ENCODE measurements at regions not wholly inside any gene's neighbourhood (a gene's known extent, or its start where the extent isn't known, plus 50 kb on each side); places are given as distances from the start of the nearest gene placed in this dataset.

DNA sequence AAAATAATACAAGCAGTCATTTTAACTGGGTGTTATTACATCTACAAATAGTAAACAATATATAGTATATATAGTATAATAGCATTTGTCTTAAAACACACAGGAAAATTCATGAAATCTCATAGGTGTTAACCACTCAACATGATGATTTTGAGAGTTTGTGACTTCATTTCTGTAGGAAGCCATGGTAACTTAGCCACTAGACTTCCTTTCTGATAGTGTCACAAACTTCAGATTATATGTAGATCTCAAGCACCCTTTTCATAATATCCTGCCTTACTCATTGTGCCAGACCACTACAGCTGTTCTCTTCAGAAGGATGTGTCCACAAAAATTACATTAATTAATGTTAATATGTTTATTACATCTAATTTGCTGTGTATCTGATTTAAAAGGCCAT is 1250.6 kb downstream of the ADGRL3 start:
- H3K9me3 Mint-ChIP-seq: peaks cover 3% of the 10 kb centered on the region
- no peaks in the 10 kb centered on the region for H3K36me3 Mint-ChIP-seq (ENCODE audit: low read depth)
- CTCF ChIA-PET: no interaction called here
- no peak overlapping the region for H3K27ac ChIP-seq (ENCODE audit: low read depth in 1 of 2, low read length in 2 of 2)
- no peaks in the 10 kb centered on the region for H3K4me1 ChIP-seq (ENCODE audit: insufficient read depth, low read length)
- H3K4me3 Mint-ChIP-seq: no peak overlapping the region
- POLR2A ChIA-PET: no interaction called here
- H3K27me3 Mint-ChIP-seq: no peaks in the 10 kb centered on the region
- no peak overlapping the region for H3K4me3 ChIP-seq (ENCODE audit: low read length)
- no peaks in the 10 kb centered on the region for H3K27me3 ChIP-seq (ENCODE audit: control insufficient read depth in 1 of 2, insufficient read depth in 2 of 2, low read length in 2 of 2)
- no peaks in the 10 kb centered on the region for H3K4me1 Mint-ChIP-seq (ENCODE audit: low read depth)
- no peak for DNase-seq
- no peaks in the 10 kb centered on the region for H3K36me3 ChIP-seq (ENCODE audit: insufficient read depth, low read length)
- H3K27ac Mint-ChIP-seq: no peak overlapping the region
- no peaks in the 10 kb centered on the region for H3K9me3 ChIP-seq (ENCODE audit: control insufficient read depth in 1 of 2, insufficient read depth in 1 of 2, low read length in 2 of 2)
- intact Hi-C loops (cut with DNase I, micrococcal nuclease): no loop called here
- ATAC-seq (ENCODE audit: poor library complexity): no peak
- TF ChIP-seq, protein P1, sequence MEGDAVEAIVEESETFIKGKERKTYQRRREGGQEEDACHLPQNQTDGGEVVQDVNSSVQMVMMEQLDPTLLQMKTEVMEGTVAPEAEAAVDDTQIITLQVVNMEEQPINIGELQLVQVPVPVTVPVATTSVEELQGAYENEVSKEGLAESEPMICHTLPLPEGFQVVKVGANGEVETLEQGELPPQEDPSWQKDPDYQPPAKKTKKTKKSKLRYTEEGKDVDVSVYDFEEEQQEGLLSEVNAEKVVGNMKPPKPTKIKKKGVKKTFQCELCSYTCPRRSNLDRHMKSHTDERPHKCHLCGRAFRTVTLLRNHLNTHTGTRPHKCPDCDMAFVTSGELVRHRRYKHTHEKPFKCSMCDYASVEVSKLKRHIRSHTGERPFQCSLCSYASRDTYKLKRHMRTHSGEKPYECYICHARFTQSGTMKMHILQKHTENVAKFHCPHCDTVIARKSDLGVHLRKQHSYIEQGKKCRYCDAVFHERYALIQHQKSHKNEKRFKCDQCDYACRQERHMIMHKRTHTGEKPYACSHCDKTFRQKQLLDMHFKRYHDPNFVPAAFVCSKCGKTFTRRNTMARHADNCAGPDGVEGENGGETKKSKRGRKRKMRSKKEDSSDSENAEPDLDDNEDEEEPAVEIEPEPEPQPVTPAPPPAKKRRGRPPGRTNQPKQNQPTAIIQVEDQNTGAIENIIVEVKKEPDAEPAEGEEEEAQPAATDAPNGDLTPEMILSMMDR (IDR thresholded peaks at IDR 0.05): no peak

DNA sequence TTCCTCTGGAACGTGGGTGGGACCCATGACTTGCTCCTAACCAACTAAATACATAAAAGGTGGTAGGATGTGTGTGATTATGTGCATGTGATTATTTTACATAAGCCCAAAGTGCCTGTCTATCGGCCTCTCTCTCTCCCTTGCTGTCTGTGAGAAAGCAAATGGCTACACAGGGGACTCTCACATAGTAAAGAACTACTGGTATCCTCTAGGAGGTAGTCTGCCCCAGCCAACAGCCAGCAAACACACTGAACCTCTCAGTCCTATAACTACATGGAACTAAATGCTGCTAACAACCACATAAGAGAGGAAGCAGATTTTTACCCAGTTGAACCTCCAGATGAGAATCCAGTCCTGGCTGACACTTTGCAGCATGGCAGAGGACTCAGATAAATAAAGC is 1249.4 kb downstream of the ADGRL3 start:
- Mint-ChIP-seq H3K4me3 (no peak overlapping the region), H3K27me3 (no peaks in the 10 kb centered on the region), H3K36me3 (ENCODE audit: low read depth) (no peaks in the 10 kb centered on the region), H3K4me1 (ENCODE audit: low read depth) (no peaks in the 10 kb centered on the region), H3K27ac (no peak overlapping the region), H3K9me3 (peaks cover 4% of the 10 kb centered on the region)
- CTCF ChIA-PET: no interaction called here
- no peaks in the 10 kb centered on the region for H3K4me1 ChIP-seq (ENCODE audit: insufficient read depth, low read length)
- ATAC-seq (ENCODE audit: poor library complexity) (no peak), DNase-seq (no peak)
- H3K27ac ChIP-seq (ENCODE audit: low read depth in 1 of 2, low read length in 2 of 2): no peak overlapping the region
- intact Hi-C loops (cut with DNase I, micrococcal nuclease): no loop called here
- TF ChIP-seq, protein P1 (IDR thresholded peaks at IDR 0.05): no peak
- H3K27me3 ChIP-seq (ENCODE audit: control insufficient read depth in 1 of 2, insufficient read depth in 2 of 2, low read length in 2 of 2): no peaks in the 10 kb centered on the region
- no peaks in the 10 kb centered on the region for H3K9me3 ChIP-seq (ENCODE audit: control insufficient read depth in 1 of 2, insufficient read depth in 1 of 2, low read length in 2 of 2)
- H3K4me3 ChIP-seq (ENCODE audit: low read length): no peak overlapping the region
- no peaks in the 10 kb centered on the region for H3K36me3 ChIP-seq (ENCODE audit: insufficient read depth, low read length)
- POLR2A ChIA-PET: no interaction called here

DNA sequence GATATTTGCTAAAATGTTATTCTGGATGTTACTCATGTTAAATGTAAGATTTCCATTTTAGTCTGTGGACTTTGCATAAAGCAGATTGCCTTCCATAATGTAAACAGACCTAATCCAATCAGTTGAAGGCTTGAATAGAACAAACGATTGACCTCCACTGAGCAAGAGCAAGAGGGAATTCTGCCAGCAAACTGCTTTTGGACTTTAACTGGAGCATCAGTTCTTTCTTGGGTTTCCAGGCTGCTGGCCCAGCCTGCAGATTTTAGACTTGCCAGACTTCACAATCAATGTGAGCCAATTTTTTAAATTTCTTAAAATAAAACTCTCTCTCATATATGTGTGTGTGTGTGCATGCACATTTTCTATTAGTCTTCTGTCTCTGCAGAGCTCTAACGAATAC is 1248.8 kb downstream of the ADGRL3 start:
- CTCF ChIA-PET: no interaction called here
- no peaks in the 10 kb centered on the region for H3K36me3 Mint-ChIP-seq (ENCODE audit: low read depth)
- no peaks in the 10 kb centered on the region for H3K27me3 ChIP-seq (ENCODE audit: control insufficient read depth in 1 of 2, insufficient read depth in 2 of 2, low read length in 2 of 2)
- no peaks in the 10 kb centered on the region for H3K36me3 ChIP-seq (ENCODE audit: insufficient read depth, low read length)
- ATAC-seq (ENCODE audit: poor library complexity) (no peak), DNase-seq (no peak)
- H3K9me3 Mint-ChIP-seq: peaks cover 6% of the 10 kb centered on the region
- no peaks in the 10 kb centered on the region for H3K4me1 ChIP-seq (ENCODE audit: insufficient read depth, low read length)
- intact Hi-C loops (cut with DNase I, micrococcal nuclease): no loop called here
- H3K27ac Mint-ChIP-seq: no peak overlapping the region
- H3K9me3 ChIP-seq (ENCODE audit: control insufficient read depth in 1 of 2, insufficient read depth in 1 of 2, low read length in 2 of 2): no peaks in the 10 kb centered on the region
- no peak overlapping the region for H3K4me3 ChIP-seq (ENCODE audit: low read length)
- H3K4me1 Mint-ChIP-seq (ENCODE audit: low read depth): no peaks in the 10 kb centered on the region
- H3K27ac ChIP-seq (ENCODE audit: low read depth in 1 of 2, low read length in 2 of 2): no peak overlapping the region
- no peaks in the 10 kb centered on the region for H3K27me3 Mint-ChIP-seq
- H3K4me3 Mint-ChIP-seq: no peak overlapping the region
- POLR2A ChIA-PET: no interaction called here
- TF ChIP-seq, protein P1 (IDR thresholded peaks at IDR 0.05): no peak

Data from CD4-positive, alpha-beta T cell (primary cell).